HepG2 (cell line): ENCODE measurements at regions not wholly inside any gene's neighbourhood (a gene's known extent, or its start where the extent isn't known, plus 50 kb on each side); places are given as distances from the start of the nearest gene placed in this dataset.

ENCODE experiments used
- CBX5 ChIP-seq: sonication (generic); formaldehyde crosslinking; IDR thresholded peaks from 2 replicates; pipeline ENCODE4 v1.4.0; 2020; ENCODE audit warnings: missing genetic modification reagents, borderline replicate concordance
- HNRNPH1 ChIP-seq: fragments of 200-400 bp; formaldehyde crosslinking; optimal IDR thresholded peaks from 2 replicates; pipeline ENCODE3; 2017; ENCODE audit warnings: mild to moderate bottlenecking, low read depth, low read length
- POGZ ChIP-seq: sonication (generic); formaldehyde crosslinking; IDR thresholded peaks from 2 replicates; pipeline ENCODE4 v1.4.0; 2020; ENCODE audit warnings: mild to moderate bottlenecking, missing genetic modification reagents
- RNF219 ChIP-seq: sonication (generic); formaldehyde crosslinking; IDR thresholded peaks from 2 replicates; pipeline ENCODE4 v1.5.0; 2020; ENCODE audit warnings: mild to moderate bottlenecking, missing genetic modification reagents
- SPEN ChIP-seq: sonication (generic); formaldehyde crosslinking; IDR thresholded peaks from 2 replicates; pipeline ENCODE4 v1.5.1; 2020; ENCODE audit warnings: low read depth, mild to moderate bottlenecking, missing genetic modification reagents
- TRAFD1 ChIP-seq: sonication (generic); formaldehyde crosslinking; IDR thresholded peaks from 2 replicates; pipeline ENCODE4 v1.5.1; 2020; ENCODE audit warnings: missing genetic modification reagents, mild to moderate bottlenecking, borderline replicate concordance
- ZBTB34 ChIP-seq: sonication (generic); formaldehyde crosslinking; IDR thresholded peaks from 2 replicates; pipeline ENCODE4 v1.8.0; 2022; ENCODE audit warnings: mild to moderate bottlenecking, missing genetic modification reagents
- ZBTB46 ChIP-seq: sonication (generic); formaldehyde crosslinking; IDR thresholded peaks from 2 replicates; pipeline ENCODE4 v1.4.0; 2020; ENCODE audit warnings: mild to moderate bottlenecking, missing genetic modification reagents, borderline replicate concordance
- ZNF589 ChIP-seq: sonication (generic); formaldehyde crosslinking; conservative IDR thresholded peaks from 2 replicates; pipeline ENCODE4 v1.8.0; 2022; ENCODE audit warnings: mild to moderate bottlenecking, moderate library complexity, missing genetic modification reagents

- TF ChIP-seq TRAFD1 (CRISPR knock-in tag) (no peak), ZNF589 (no peak), POGZ (CRISPR knock-in tag) (no peak), CBX5 (CRISPR knock-in tag) (no peak), SPEN (CRISPR knock-in tag) (no peak), RNF219 (CRISPR knock-in tag) (no peak), ZBTB34 (no peak), HNRNPH1 (no peak), ZBTB46 (CRISPR knock-in tag) (no peak)
These were observed 345.5 kb upstream of the MGAT4C start (continued) for GRCh38 chr12:86601550-86602308.
